IMR-90 (cell line): ENCODE measurements at regions not wholly inside any gene's neighbourhood (a gene's known extent, or its start where the extent isn't known, plus 50 kb on each side); places are given as distances from the start of the nearest gene placed in this dataset.
A peak's percentile ranks its signal among the peaks of the same experiment; 100 is the strongest.

Experiments used
- ATAC-seq: fragments of 200-7000 bp; cut with Tn5 transposase; 2 replicates; pipeline ENCODE4 v1.9.1; 2020; ENCODE audit warnings: low read depth, mild to moderate bottlenecking, moderate library complexity
- BruUV-seq: library from RNA; stranded (reverse); fragments of 400-500 nt; replicated peaks from 2 replicates; lab custom pipeline; 2021; lab: Mats Ljungman, UMichigan
- CTCF ChIA-PET: fragments of 300-600 bp; formaldehyde crosslinking; extraction: SDS; loops from one replicate; lab custom pipeline; 2021; ENCODE audit warnings: antibody characterized with exemption; lab: Yijun Ruan, JAX
- POLR2A ChIA-PET: fragments of 300-600 bp; sonication (Branson Sonifier 250); formaldehyde crosslinking; loops from one replicate; lab custom pipeline; 2022; ENCODE audit warnings: antibody characterized with exemption; ENCODE audit not compliant: unreplicated experiment; lab: Charles Lee
- DNase-seq: peaks from one replicate; pipeline ENCODE4 v3.0.0; 2013
- H2AFZ ChIP-seq: replicated peaks from 2 replicates; pipeline ENCODE3; 2013; ENCODE audit warnings: low read length, mild to moderate bottlenecking; ENCODE audit not compliant: poor library complexity
- H2AK5ac ChIP-seq: 2 replicates; pipeline ENCODE4 v1.6.1; 2013; ENCODE audit warnings: low read depth, low read length, inconsistent platforms
- H2AK9ac ChIP-seq: replicated peaks from 2 replicates; pipeline ENCODE3; 2013; ENCODE audit warnings: mild to moderate bottlenecking, low read depth, low read length, moderate library complexity; ENCODE audit not compliant: poor library complexity
- H2BK120ac ChIP-seq: 2 replicates; pipeline ENCODE4 v1.6.1; 2013; ENCODE audit warnings: low read depth, low read length, inconsistent platforms
- H2BK15ac ChIP-seq: 3 replicates; pipeline ENCODE4 v1.6.1; 2013; ENCODE audit warnings: low read depth, low read length, inconsistent platforms
- H2BK20ac ChIP-seq: 2 replicates; pipeline ENCODE4 v1.6.1; 2013; ENCODE audit warnings: low read depth, mild to moderate bottlenecking, inconsistent platforms, low read length, moderate library complexity
- H2BK5ac ChIP-seq: 2 replicates; pipeline ENCODE4 v1.6.1; 2013; ENCODE audit warnings: mild to moderate bottlenecking, low read depth, low read length, inconsistent platforms; ENCODE audit not compliant: poor library complexity, severe bottlenecking
- H3K14ac ChIP-seq: replicated peaks from 2 replicates; pipeline ENCODE4 v1.6.1; 2013; ENCODE audit warnings: low read depth, low read length, inconsistent platforms
- H3K18ac ChIP-seq: 2 replicates; pipeline ENCODE4 v1.6.1; 2013; ENCODE audit warnings: low read depth, low read length, control low read depth
- H3K23ac ChIP-seq: 2 replicates; pipeline ENCODE4 v1.6.1; 2013; ENCODE audit warnings: low read depth, low read length, inconsistent platforms
- H3K27ac ChIP-seq: 2 replicates; pipeline ENCODE4 v1.5.1; 2013; ENCODE audit warnings: mild to moderate bottlenecking, control low read depth, low read length; ENCODE audit not compliant: insufficient read depth
- H3K27me3 ChIP-seq: 2 replicates; pipeline ENCODE4 v1.6.1; 2013; ENCODE audit warnings: low read length; ENCODE audit not compliant: control insufficient read depth, insufficient read depth
- H3K36me3 ChIP-seq: 2 replicates; pipeline ENCODE4 v1.6.1; 2013; ENCODE audit warnings: low read length, mixed read lengths; ENCODE audit not compliant: control insufficient read depth, insufficient read depth
- H3K4ac ChIP-seq: 2 replicates; pipeline ENCODE4 v1.6.1; 2013; ENCODE audit warnings: low read depth, low read length, inconsistent platforms
- H3K4me1 ChIP-seq: 2 replicates; pipeline ENCODE4 v1.6.1; 2013; ENCODE audit warnings: low read length, mixed read lengths; ENCODE audit not compliant: control insufficient read depth, insufficient read depth
- H3K4me2 ChIP-seq: 2 replicates; pipeline ENCODE4 v1.6.1; 2013; ENCODE audit warnings: low read depth, mild to moderate bottlenecking, control low read depth, low read length, moderate library complexity
- H3K4me3 ChIP-seq: 2 replicates; pipeline ENCODE4 v1.5.1; 2013; ENCODE audit warnings: low read depth, mild to moderate bottlenecking, control low read depth, low read length, moderate library complexity; ENCODE audit not compliant: insufficient read depth
- H3K56ac ChIP-seq: 2 replicates; pipeline ENCODE4 v1.6.1; 2013; ENCODE audit warnings: low read length, inconsistent platforms; ENCODE audit not compliant: insufficient read depth; ENCODE audit errors: extremely low read depth
- H3K79me1 ChIP-seq, 2 experiments: 2 replicates each; pipeline ENCODE4 v1.6.1; 2013; ENCODE audit warnings: low read length in 2 of 2, inconsistent platforms in 1 of 2, low read depth in 1 of 2
- H3K9ac ChIP-seq: 2 replicates; pipeline ENCODE4 v1.6.1; 2013; ENCODE audit warnings: low read depth, low read length, control low read depth
- H3K9me1 ChIP-seq: 2 replicates; pipeline ENCODE4 v1.6.1; 2013; ENCODE audit warnings: low read length, inconsistent platforms; ENCODE audit not compliant: insufficient read depth
- H3K9me3 ChIP-seq: 2 replicates; pipeline ENCODE4 v1.6.1; 2013; ENCODE audit warnings: low read length; ENCODE audit not compliant: control insufficient read depth, insufficient read depth
- H4K20me1 ChIP-seq: 2 replicates; pipeline ENCODE4 v1.6.1; 2013; ENCODE audit warnings: low read length, inconsistent platforms; ENCODE audit not compliant: insufficient read depth
- H4K5ac ChIP-seq: 2 replicates; pipeline ENCODE4 v1.6.1; 2013; ENCODE audit warnings: mild to moderate bottlenecking, low read depth, low read length, control low read depth
- H4K8ac ChIP-seq, 2 experiments: 2 replicates each; pipeline ENCODE4 v1.6.1; 2013; ENCODE audit warnings: low read depth in 2 of 2, low read length in 2 of 2, control low read depth in 1 of 2, inconsistent platforms in 1 of 2
- H4K91ac ChIP-seq: 2 replicates; pipeline ENCODE4 v1.6.1; 2013; ENCODE audit warnings: low read depth, low read length, inconsistent platforms; ENCODE audit not compliant: insufficient read depth
- CEBPB ChIP-seq: IDR thresholded peaks from 2 replicates; pipeline ENCODE4 v1.6.1; 2012; ENCODE audit warnings: low read depth, low read length, improper control_type of control experiment
- CHD1 ChIP-seq: IDR thresholded peaks from 2 replicates; pipeline ENCODE4 v1.6.1; 2012; ENCODE audit warnings: low read depth, low read length, improper control_type of control experiment
- ELK1 ChIP-seq: fragments of 150-350 bp; IDR thresholded peaks from 2 replicates; pipeline ENCODE4 v1.6.1; 2016; ENCODE audit warnings: low read depth, mild to moderate bottlenecking, low read length, moderate library complexity, borderline replicate concordance
- MAFK ChIP-seq: IDR thresholded peaks from 2 replicates; pipeline ENCODE4 v1.6.1; 2012; ENCODE audit warnings: low read depth, low read length, improper control_type of control experiment
- MAZ ChIP-seq: IDR thresholded peaks from 2 replicates; pipeline ENCODE4 v1.6.1; 2012; ENCODE audit warnings: low read depth, mild to moderate bottlenecking, low read length, improper control_type of control experiment, moderate library complexity, borderline replicate concordance
- MXI1 ChIP-seq: IDR thresholded peaks from 2 replicates; pipeline ENCODE4 v1.6.1; 2012; ENCODE audit warnings: low read depth, mild to moderate bottlenecking, low read length, moderate library complexity, borderline replicate concordance
- RAD21 ChIP-seq: IDR thresholded peaks from 2 replicates; pipeline ENCODE4 v1.6.1; 2012; ENCODE audit warnings: low read length, improper control_type of control experiment
- WGBS, 2 experiments: methylation state at CpG; one replicate each; pipeline versions ENCODE4 v1.1.5 to v1.1.7; 2013; ENCODE audit warnings: missing lambda C conversion rate in 2 of 2; ENCODE audit not compliant: insufficient read length in 1 of 2; ENCODE audit errors: extremely low coverage in 2 of 2; 5-methylcytosine and 5-hydroxymethylcytosine counted together
- dilution Hi-C: fragments of 300-500 bp; cut with HindIII; formaldehyde crosslinking; loops from one replicate; pipeline ENCODE4 v1.14.3; 2018; ENCODE audit warnings: low sequenced_read_pairs; ENCODE audit not compliant: unreplicated experiment
- in situ Hi-C: fragments of 300-500 bp; cut with MboI; formaldehyde crosslinking; loops from 3 replicates; pipeline ENCODE4 v1.14.3; 2019; ENCODE audit warnings: low sequenced_read_pairs, inconsistent platforms, mixed read lengths
- intact Hi-C: fragments of 100-400 bp; cut with micrococcal nuclease; formaldehyde crosslinking; loops from 2 replicates; pipeline ENCODE4 v1.10.0; 2022

GRCh38 chr12:76713130-76713529 lies 50.8 kb upstream of the ZDHHC17 start:
- Histone ChIP-seq H3K9ac (no peak overlapping the region), H3K14ac (peak overlapping the region; percentile 22), H2BK120ac (peak overlapping the region; percentile 47), H3K56ac (no peak overlapping the region), H4K20me1 (no peaks in the 10 kb centered on the region), H2AK5ac (no peak overlapping the region), H3K23ac (no peak overlapping the region), H3K4me1 (peaks cover 10% of the 10 kb centered on the region), H3K9me1 (no peaks in the 10 kb centered on the region), H3K27me3 (no peaks in the 10 kb centered on the region), H4K8ac (peak overlapping the region in 1 of 2 experiments; percentile 61; a peak in 1 of 4 replicates), H3K36me3 (no peaks in the 10 kb centered on the region), H3K4ac (peak overlapping the region; percentile 51), H2BK20ac (0 out of 2 replicates have a peak overlapping the region, but pooled peaks have one; percentile 48), H3K27ac (no peak overlapping the region), H2BK5ac (no peak overlapping the region), H2AFZ (peak overlapping the region; percentile 64), H2AK9ac (no peak overlapping the region), H2BK15ac (peak overlapping the region; percentile 15; the same call in 1 of the 3 replicates), H3K9me3 (no peaks in the 10 kb centered on the region; the same call in 1 of the 2 replicates), H3K18ac (peak overlapping the region; percentile 47; the same call in 1 of the 2 replicates), H4K91ac (0 out of 2 replicates have a peak overlapping the region, but pooled peaks have one; percentile 10), H3K79me1 (no peaks in the 10 kb centered on the region), H4K5ac (no peak overlapping the region), H3K4me3 (no peak overlapping the region), H3K4me2 (no peak overlapping the region)
- WGBS, 2 experiments, result no CpG with 5 or more reads among the region's 4 CpGs
- DNase-seq (no peak), ATAC-seq (0 out of 2 replicates have a peak, but pooled peaks have one; percentile 42)
- BruUV-seq, result no TSS peak
- dilution Hi-C loops, result no loop called here
- POLR2A ChIA-PET, result no interaction called here
- intact Hi-C loops, result no loop called here
- TF ChIP-seq MAFK (no peak), RAD21 (no peak), MXI1 (no peak), ELK1 (no peak), CHD1 (no peak), MAZ (no peak), CEBPB (no peak)
- in situ Hi-C loops, result no loop called here
- CTCF ChIA-PET, result interaction anchor here (1.0 kb wide), 1 partner anchor 50 kb away, joined by 3 read pairs; no protein-coding TSS in a partner anchor
